ENCODE measurements at regions not wholly inside any gene's neighbourhood (a gene's known extent, or its start where the extent isn't known, plus 50 kb on each side); places are given as distances from the start of the nearest gene placed in this dataset.
"Not testable (repeated sequence)": the region's sequence is repeated elsewhere in the genome, so short reads cannot be mapped to it uniquely, and the experiment has no call there.

DNA sequence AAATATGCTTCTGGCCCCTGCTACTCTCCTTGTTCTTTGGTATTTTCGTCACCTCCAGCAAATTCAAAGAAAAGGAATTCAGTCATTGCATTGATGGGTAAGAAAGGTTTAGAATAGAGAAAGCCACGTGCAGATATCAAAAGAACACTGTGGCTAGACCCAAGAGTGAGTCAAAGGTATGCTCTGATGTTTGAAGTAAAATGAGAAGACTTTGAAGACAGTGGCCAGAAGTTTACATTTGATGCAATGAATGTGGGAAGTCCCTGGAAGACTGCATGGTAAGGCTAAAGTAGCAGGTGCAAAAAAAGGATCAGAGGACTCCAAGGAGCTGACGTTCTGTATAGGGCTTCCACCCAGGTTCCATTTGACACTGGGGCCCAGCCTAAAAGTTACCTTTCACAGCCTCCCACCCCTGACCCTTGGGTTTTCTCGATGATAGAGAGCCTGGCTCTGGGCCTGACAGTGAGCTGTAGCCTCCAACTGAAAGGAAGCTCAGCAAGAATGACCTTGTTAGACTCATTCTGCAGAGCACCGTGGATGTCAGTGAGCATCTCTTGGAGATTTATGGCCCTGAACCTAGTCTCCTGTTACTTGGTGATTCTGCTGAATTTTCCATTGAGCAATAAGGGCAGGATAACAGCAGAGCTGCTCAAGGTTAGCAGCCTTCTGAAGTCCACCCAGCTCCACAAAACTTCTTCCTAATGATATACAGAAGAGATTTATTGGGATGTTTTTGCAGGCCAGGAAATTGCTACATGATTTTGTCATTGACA lies 223.7 kb upstream of the RBBP8 start:
- no peak overlapping the region for H3K4me2 ChIP-seq (ENCODE audit: insufficient read depth, low read length)
- ATAC-seq (ENCODE audit: insufficient read depth, low read depth), result no peak
- no peak overlapping the region for H3K27ac ChIP-seq (ENCODE audit: low read length)

DNA sequence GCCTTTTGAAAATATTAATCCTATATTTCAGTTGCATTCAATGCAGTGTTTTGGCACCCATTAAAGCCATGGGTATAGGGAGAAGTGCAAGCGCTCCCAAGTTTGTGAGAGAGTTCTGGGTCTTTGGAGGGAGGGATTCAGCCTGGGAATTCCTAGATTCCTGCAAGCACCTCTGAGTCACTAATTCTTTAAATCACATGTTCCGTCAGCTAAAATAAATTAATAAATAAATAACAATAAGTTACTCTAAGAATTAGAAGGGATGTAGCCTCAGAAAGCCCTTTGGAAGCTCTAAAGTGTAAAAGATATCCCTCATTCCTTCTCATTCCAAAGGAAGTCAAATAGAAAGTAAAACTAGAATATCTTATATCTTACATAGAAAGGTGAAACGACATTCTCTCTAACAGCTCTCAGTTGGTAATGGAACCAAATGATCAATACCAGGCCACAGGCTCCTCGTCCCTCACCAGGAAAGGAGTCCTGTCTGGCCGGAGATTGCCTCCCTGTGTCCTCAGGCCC lies 222.4 kb upstream of the RBBP8 start:
- no peaks in the 10 kb centered on the region for H3K27me3 ChIP-seq (ENCODE audit: insufficient read depth, low read length, poor library complexity)
- H3K27ac ChIP-seq (ENCODE audit: low read length), result no peak overlapping the region
- no peaks in the 10 kb centered on the region for H4K20me1 ChIP-seq (ENCODE audit: insufficient read depth, low read length)
- H3K9me3 ChIP-seq (ENCODE audit: insufficient read depth, low read length, severe bottlenecking), result no peaks in the 10 kb centered on the region
- no peak overlapping the region for H3K4me3 ChIP-seq (ENCODE audit: low read depth in 1 of 2, low read length in 2 of 2)
- H3K79me2 ChIP-seq (ENCODE audit: insufficient read depth, low read length), result no peaks in the 10 kb centered on the region
- H3K9ac ChIP-seq (ENCODE audit: low read depth, low read length), result no peak overlapping the region
- H3K36me3 ChIP-seq (ENCODE audit: insufficient read depth, low read length), result no peaks in the 10 kb centered on the region
- TF ChIP-seq EZH2 (IDR thresholded peaks at IDR 0.05; ENCODE audit: borderline replicate concordance, low read depth, low read length, severe bottlenecking) (no peak), CTCF (IDR thresholded peaks at IDR 0.05; ENCODE audit: borderline replicate concordance, extremely low read depth, low read length, poor library complexity, severe bottlenecking) (no peak)
- ATAC-seq (ENCODE audit: insufficient read depth, low read depth) (no peak), DNase-seq (no peak)
- H2AFZ ChIP-seq (ENCODE audit: low read depth, low read length), result no peak overlapping the region
- H3K4me1 ChIP-seq (ENCODE audit: insufficient read depth, low read length), result no peaks in the 10 kb centered on the region
- no peak overlapping the region for H3K4me2 ChIP-seq (ENCODE audit: insufficient read depth, low read length)

More for the DNA sequence above, 223.7 kb upstream of the RBBP8 start:
- Histone ChIP-seq H3K9ac (ENCODE audit: low read depth, low read length) (no peak overlapping the region), H3K36me3 (ENCODE audit: insufficient read depth, low read length) (no peaks in the 10 kb centered on the region), H3K9me3 (ENCODE audit: insufficient read depth, low read length, severe bottlenecking) (no peaks in the 10 kb centered on the region), H4K20me1 (ENCODE audit: insufficient read depth, low read length) (no peaks in the 10 kb centered on the region), H2AFZ (ENCODE audit: low read depth, low read length) (no peak overlapping the region), H3K27me3 (ENCODE audit: insufficient read depth, low read length, poor library complexity) (no peaks in the 10 kb centered on the region), H3K4me1 (ENCODE audit: insufficient read depth, low read length) (no peaks in the 10 kb centered on the region), H3K79me2 (ENCODE audit: insufficient read depth, low read length) (no peaks in the 10 kb centered on the region), H3K4me3 (ENCODE audit: low read depth in 1 of 2, low read length in 2 of 2) (no peak overlapping the region)
- no peak for TF ChIP-seq EZH2 (IDR thresholded peaks at IDR 0.05; ENCODE audit: borderline replicate concordance, low read depth, low read length, severe bottlenecking)
- DNase-seq, result no peak

DNA sequence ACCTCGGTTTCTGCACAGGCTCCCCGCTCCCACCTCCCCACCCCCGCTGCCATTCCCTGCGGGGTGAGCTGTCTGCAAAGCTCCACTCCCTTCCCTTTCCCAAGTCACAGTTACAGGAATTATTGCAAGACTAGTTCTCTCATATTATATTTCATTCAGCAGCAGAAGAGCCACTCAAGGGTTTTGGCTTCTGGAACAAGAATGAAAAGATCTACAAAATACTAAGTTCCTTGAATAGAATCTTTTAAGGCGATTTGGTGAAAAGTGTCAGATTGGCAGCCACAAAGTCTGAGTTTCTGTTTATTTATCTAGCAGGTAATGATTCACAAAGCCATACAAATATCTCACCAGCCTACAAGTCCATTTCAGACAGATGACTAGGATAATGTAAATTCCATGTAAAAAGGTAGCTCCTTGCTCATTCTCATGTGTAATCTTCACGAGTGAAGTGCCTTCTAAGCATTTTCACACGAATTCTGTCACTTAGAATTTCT lies 221.9 kb upstream of the RBBP8 start:
- TF ChIP-seq EZH2 (IDR thresholded peaks at IDR 0.05; ENCODE audit: borderline replicate concordance, low read depth, low read length, severe bottlenecking) (no peak), CTCF (IDR thresholded peaks at IDR 0.05; ENCODE audit: borderline replicate concordance, extremely low read depth, low read length, poor library complexity, severe bottlenecking) (no peak)
- Histone ChIP-seq H3K27ac (ENCODE audit: low read length) (no peak overlapping the region), H3K27me3 (ENCODE audit: insufficient read depth, low read length, poor library complexity) (no peaks in the 10 kb centered on the region), H3K4me3 (ENCODE audit: low read depth in 1 of 2, low read length in 2 of 2) (no peak overlapping the region), H3K4me1 (ENCODE audit: insufficient read depth, low read length) (no peaks in the 10 kb centered on the region), H3K9ac (ENCODE audit: low read depth, low read length) (no peak overlapping the region), H3K9me3 (ENCODE audit: insufficient read depth, low read length, severe bottlenecking) (no peaks in the 10 kb centered on the region), H3K4me2 (ENCODE audit: insufficient read depth, low read length) (no peak overlapping the region), H3K36me3 (ENCODE audit: insufficient read depth, low read length) (no peaks in the 10 kb centered on the region), H2AFZ (ENCODE audit: low read depth, low read length) (no peak overlapping the region), H3K79me2 (ENCODE audit: insufficient read depth, low read length) (no peaks in the 10 kb centered on the region), H4K20me1 (ENCODE audit: insufficient read depth, low read length) (no peaks in the 10 kb centered on the region)
- no peak for DNase-seq
- no peak for ATAC-seq (ENCODE audit: insufficient read depth, low read depth)

DNA sequence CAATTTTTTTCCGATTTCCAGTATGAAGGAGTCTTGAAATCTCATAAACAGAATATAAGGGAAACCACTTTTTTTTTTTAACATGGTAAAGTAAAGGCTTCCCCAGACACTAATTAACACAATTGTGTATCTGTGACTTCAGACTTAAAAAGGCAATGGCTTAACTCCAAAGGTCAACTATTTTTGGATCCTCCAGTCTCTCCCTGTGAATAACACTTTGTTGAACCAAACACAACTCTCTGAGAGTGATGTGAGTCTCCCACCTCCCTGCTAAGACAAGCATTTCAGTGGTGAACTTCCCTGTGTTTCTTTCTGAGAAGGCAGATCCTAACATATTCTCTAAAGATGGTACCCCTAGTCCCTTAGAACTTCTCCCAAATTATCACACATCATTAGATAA lies 219.6 kb upstream of the RBBP8 start:
- Histone ChIP-seq H4K20me1 (ENCODE audit: insufficient read depth, low read length) (no peaks in the 10 kb centered on the region), H3K79me2 (ENCODE audit: insufficient read depth, low read length) (no peaks in the 10 kb centered on the region), H3K9me3 (ENCODE audit: insufficient read depth, low read length, severe bottlenecking) (no peaks in the 10 kb centered on the region), H3K36me3 (ENCODE audit: insufficient read depth, low read length) (no peaks in the 10 kb centered on the region), H3K4me2 (ENCODE audit: insufficient read depth, low read length) (no peak overlapping the region), H3K4me3 (ENCODE audit: low read depth in 1 of 2, low read length in 2 of 2) (no peak overlapping the region), H3K27me3 (ENCODE audit: insufficient read depth, low read length, poor library complexity) (no peaks in the 10 kb centered on the region), H2AFZ (ENCODE audit: low read depth, low read length) (no peak overlapping the region), H3K27ac (ENCODE audit: low read length) (no peak overlapping the region), H3K9ac (ENCODE audit: low read depth, low read length) (no peak overlapping the region), H3K4me1 (ENCODE audit: insufficient read depth, low read length) (no peaks in the 10 kb centered on the region)
- ATAC-seq (ENCODE audit: insufficient read depth, low read depth), result no peak
- no peak for DNase-seq
- TF ChIP-seq EZH2 (IDR thresholded peaks at IDR 0.05; ENCODE audit: borderline replicate concordance, low read depth, low read length, severe bottlenecking), result no peak

GRCh38 chr18:22717536-22717935 lies 215.6 kb upstream of the RBBP8 start:
- not testable (repeated sequence) for H2AFZ ChIP-seq (ENCODE audit: low read depth, low read length); H3K9ac ChIP-seq (ENCODE audit: low read depth, low read length); H3K4me3 ChIP-seq (ENCODE audit: low read depth in 1 of 2, low read length in 2 of 2); H3K4me2 ChIP-seq (ENCODE audit: insufficient read depth, low read length); H3K36me3 ChIP-seq (ENCODE audit: insufficient read depth, low read length); H4K20me1 ChIP-seq (ENCODE audit: insufficient read depth, low read length); H3K9me3 ChIP-seq (ENCODE audit: insufficient read depth, low read length, severe bottlenecking); H3K79me2 ChIP-seq (ENCODE audit: insufficient read depth, low read length); DNase-seq; ATAC-seq (ENCODE audit: insufficient read depth, low read depth); H3K27me3 ChIP-seq (ENCODE audit: insufficient read depth, low read length, poor library complexity); H3K4me1 ChIP-seq (ENCODE audit: insufficient read depth, low read length); H3K27ac ChIP-seq (ENCODE audit: low read length)

Measured in DND-41 (cell line).